ENCODE measurements at regions not wholly inside any gene's neighbourhood (a gene's known extent, or its start where the extent isn't known, plus 50 kb on each side); places are given as distances from the start of the nearest gene placed in this dataset.

- TF ChIP-seq CTCF (IDR thresholded peaks at IDR 0.05; ENCODE audit: insufficient read depth, low read length) (no peak), POLR2AphosphoS5 (IDR thresholded peaks at IDR 0.05; ENCODE audit: low read depth) (no peak), GABPA (IDR thresholded peaks at IDR 0.05; ENCODE audit: low read depth) (no peak)
Observed at GRCh38 chr2:88831071-88831791, 139.8 kb downstream of the RPIA start.

All from HL-60 (cell line).